Panc1 (cell line): ENCODE measurements at regions not wholly inside any gene's neighbourhood (a gene's known extent, or its start where the extent isn't known, plus 50 kb on each side); places are given as distances from the start of the nearest gene placed in this dataset.

Experiments used
- CTCF ChIP-seq: fragments of 450-650 bp; IDR thresholded peaks from 2 replicates; pipeline ENCODE4 v1.5.1; 2017; ENCODE audit warnings: mild to moderate bottlenecking
- POLR2AphosphoS5 ChIP-seq: IDR thresholded peaks from 2 replicates; pipeline ENCODE4 v1.6.1; 2012; ENCODE audit warnings: mild to moderate bottlenecking, low read depth, low read length, moderate library complexity
- SIN3A ChIP-seq: IDR thresholded peaks from 2 replicates; pipeline ENCODE4 v1.6.1; 2012; ENCODE audit warnings: low read depth, mild to moderate bottlenecking, low read length, moderate library complexity, borderline replicate concordance; ENCODE audit not compliant: insufficient read depth
- TF ChIP-seq, protein P1 (sequence below), 2 experiments: IDR thresholded peaks; 2 replicates each; pipeline ENCODE4 v1.6.1; 2011 to 2012; ENCODE audit warnings: low read depth in 2 of 2, control low read depth in 1 of 2, low read length in 1 of 2, mild to moderate bottlenecking in 1 of 2, moderate library complexity in 1 of 2; ENCODE audit not compliant: insufficient read depth in 1 of 2

DNA sequence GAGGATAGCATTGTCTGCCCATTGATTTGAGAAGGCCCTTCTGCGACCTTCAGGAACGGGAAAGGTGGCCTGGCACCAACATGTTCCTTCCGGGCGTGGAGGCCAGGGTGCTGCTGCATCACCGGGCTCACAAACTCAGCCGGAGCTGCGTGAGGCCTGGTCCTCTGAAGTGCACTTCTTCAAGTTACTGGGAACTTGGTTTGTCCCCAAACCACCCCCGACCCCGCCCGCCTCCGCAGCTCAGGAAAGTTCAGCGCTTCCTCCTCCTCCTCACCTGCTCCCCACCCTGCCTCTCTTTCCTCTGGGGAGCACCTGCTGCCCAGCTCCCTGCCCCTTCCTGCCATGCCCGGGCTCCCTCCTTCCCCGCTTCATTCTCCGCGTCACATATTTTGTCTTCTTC is 116.0 kb upstream of the LRPAP1 start:
- TF ChIP-seq CTCF = no peak
- TF ChIP-seq POLR2AphosphoS5 = no peak
- TF ChIP-seq, protein P1, sequence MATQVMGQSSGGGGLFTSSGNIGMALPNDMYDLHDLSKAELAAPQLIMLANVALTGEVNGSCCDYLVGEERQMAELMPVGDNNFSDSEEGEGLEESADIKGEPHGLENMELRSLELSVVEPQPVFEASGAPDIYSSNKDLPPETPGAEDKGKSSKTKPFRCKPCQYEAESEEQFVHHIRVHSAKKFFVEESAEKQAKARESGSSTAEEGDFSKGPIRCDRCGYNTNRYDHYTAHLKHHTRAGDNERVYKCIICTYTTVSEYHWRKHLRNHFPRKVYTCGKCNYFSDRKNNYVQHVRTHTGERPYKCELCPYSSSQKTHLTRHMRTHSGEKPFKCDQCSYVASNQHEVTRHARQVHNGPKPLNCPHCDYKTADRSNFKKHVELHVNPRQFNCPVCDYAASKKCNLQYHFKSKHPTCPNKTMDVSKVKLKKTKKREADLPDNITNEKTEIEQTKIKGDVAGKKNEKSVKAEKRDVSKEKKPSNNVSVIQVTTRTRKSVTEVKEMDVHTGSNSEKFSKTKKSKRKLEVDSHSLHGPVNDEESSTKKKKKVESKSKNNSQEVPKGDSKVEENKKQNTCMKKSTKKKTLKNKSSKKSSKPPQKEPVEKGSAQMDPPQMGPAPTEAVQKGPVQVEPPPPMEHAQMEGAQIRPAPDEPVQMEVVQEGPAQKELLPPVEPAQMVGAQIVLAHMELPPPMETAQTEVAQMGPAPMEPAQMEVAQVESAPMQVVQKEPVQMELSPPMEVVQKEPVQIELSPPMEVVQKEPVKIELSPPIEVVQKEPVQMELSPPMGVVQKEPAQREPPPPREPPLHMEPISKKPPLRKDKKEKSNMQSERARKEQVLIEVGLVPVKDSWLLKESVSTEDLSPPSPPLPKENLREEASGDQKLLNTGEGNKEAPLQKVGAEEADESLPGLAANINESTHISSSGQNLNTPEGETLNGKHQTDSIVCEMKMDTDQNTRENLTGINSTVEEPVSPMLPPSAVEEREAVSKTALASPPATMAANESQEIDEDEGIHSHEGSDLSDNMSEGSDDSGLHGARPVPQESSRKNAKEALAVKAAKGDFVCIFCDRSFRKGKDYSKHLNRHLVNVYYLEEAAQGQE (IDR thresholded peaks at IDR 0.05; ENCODE audit: insufficient read depth in 1 of 2, low read depth in 2 of 2, low read length in 1 of 2) = no peak
- no peak for TF ChIP-seq SIN3A
